Activated CD4-positive, alpha-beta T cell treated with anti-CD3 and anti-CD28 coated beads, Interleukin-2, Interleukin-6, amounts not matched to agents 100 ng/mL and 50 ng/mL, durations not matched to agents 16 hours and 8 hours (primary cell): ENCODE measurements at regions not wholly inside any gene's neighbourhood (a gene's known extent, or its start where the extent isn't known, plus 50 kb on each side); places are given as distances from the start of the nearest gene placed in this dataset.

ENCODE experiments used
- DNase-seq: peaks from one replicate; pipeline ENCODE4 v3.0.0-alpha.2; 2020

DNA sequence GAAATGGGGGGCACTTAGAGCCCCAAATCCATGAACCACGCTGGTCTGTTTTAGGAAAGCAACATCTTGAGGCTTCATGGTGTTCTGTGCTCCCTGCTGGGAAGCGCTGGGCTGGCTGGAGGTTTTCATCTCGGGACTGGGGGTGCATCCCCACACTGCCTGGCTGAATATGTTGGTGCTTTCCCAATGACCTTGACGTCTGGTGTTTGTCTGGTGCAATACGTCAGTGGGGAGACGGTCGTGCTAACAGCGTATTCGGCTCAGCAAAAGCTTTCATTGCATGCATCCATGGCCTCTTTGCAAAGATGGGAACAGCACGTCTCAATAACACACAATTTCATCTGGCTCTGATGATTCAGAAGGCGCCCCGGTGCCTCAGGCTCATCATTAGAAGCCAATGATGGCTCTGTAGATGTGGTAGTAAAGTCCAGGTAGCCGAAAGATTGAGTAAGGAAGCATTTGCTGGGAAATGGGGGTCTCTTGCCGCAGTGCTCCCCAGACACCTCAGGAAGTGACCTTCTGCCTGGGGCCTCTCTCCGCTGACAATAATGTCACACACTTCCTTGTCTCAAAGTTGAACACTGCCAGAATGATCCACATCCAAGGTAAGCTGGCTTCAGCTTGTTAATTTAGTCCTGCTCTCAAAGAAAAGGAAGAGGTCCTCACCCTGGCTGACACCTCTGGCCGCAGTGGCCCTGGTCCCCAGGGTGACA is 97.7 kb downstream of the ING1 start:
- no peak for DNase-seq

DNA sequence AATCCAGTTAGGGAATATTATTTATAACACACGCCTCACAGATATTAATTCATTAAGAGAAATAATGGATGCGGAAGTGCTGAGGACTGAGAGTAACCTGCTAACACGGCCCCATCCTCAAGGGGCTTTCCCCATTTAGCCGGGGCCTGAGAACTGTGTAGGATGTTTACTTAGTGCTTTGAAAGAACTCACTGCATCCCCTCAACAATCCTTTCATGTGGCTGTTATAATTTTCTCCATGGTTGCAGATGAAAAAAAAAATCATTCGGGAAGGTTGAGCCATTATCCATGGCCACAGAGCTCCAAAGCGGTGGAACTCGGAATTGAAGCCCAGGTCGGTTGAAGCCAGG is 98.2 kb downstream of the ING1 start:
- DNase-seq = no peak

DNA sequence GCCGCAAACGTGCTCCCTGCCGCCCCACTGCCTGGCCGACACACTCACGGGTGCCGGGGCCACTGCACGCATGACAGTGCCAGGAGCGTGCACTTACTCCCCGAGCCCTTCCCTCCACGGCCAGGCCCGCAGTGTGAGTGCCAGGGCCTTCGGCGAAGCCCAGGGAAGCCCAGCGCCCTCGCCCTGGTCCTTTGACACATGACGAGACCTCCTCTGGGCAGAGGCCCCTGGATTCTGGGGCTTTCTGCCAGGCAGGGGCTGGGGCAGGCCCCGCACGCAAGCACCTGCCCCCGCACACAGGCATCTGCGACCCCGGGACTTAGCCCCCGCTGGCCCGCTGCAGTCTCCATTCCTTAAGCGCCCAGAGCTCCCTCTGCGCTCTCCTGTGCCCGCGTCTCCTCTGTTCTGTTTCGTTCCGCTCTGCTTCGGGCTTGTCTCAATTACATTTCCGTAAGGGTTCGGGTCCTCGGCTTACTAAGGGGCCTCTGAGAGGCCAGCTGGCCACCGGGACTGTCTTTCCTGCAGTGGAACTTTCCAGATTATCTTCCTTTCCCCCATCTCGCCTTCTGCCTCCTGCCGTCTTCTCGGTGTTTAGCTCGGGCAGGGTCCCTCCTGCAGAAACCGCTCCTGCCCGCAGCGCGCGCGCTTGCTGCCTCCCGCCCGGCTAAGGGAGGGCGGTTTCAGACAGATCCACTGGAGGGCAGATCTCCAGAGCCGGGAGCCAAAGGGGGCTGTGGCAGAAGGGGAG is 98.8 kb downstream of the ING1 start:
- no peak for DNase-seq

DNA sequence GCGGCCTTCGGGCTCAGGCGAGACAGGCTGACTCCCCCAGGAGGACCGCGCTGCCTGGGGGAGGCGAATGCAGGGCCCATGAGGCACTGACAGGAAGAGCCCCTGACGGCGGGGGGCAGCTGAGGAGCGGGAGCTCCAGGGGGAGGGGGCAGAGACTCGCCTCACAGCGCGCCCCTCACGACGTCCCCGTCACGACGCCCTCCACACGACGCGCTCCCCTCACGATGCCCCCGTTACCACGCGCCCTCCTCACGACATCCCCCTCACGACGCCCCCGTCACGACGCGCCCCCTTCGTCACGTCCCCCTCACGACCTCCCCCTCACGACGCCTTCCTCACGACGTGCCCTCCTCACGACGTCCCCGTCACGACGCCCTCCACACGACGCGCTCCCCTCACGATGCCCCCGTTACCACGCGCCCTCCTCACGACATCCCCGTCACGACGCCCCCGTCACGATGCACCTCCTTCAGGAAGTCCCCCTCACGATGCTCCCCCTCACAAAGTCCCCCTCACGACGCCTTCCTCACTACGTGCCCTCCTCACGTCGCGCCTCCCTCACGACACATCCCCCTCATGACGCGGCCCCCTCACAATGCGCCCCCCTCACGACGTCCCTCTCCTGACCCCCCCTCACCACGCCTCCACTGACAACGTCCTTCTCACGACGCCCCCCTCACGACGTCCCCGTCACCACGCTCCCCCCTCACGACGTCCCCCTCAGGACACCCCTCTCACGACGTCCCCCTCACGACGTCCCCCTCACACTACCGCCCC is 99.6 kb downstream of the ING1 start:
- no peak for DNase-seq

DNA sequence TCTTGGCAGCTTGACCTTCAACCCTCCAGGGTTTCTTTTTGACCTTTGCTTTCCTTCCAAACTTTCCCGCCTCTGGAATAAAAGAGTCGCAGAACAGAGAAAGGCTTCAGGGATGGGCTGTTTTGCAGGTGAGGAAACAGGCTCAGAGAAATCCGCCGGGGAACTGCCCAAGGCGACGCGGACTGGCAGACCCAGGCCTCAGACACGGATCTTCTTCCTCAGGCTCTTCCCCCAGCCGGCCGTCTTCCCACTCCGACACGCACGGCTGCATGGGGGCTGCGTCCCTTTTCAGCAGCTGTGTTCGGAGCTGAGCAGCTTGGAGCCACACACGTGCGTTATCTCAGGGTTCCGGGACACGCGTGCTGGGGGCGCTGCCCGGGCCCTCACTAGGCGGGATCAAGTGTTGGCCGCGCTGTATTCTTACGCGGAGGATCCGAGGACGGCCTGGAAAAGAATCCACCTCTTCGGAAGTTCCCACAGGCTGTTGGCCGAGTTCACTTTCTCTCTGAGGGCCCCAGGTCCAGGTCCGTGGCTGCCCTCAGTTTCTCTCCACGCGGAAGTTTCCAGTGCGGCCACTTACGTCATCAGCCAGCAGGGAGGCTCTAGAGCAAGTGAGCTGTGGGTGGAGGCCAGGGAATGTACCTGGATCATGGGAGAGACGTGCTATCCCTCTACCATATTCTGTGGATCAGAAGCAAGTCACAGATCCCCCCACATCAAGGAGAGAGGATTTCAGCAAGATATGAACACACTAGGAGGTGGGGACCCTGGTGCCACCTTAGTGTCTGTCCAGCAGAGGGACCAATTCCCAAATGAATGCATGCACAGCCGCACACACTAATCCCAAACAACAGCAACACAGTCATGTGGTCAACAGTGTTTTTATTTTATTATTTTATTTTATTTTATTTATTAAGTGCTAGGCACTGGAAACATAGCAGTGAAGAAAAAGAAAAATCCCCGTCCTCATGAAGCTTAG is 100.4 kb downstream of the ING1 start:
- no peak for DNase-seq

GRCh38 chr13:110815471-110816204 is 99.2 kb downstream of the ANKRD10 start:
- no peak for DNase-seq

GRCh38 chr13:110816500-110816899 is 98.4 kb downstream of the ANKRD10 start:
- no peak for DNase-seq

DNA sequence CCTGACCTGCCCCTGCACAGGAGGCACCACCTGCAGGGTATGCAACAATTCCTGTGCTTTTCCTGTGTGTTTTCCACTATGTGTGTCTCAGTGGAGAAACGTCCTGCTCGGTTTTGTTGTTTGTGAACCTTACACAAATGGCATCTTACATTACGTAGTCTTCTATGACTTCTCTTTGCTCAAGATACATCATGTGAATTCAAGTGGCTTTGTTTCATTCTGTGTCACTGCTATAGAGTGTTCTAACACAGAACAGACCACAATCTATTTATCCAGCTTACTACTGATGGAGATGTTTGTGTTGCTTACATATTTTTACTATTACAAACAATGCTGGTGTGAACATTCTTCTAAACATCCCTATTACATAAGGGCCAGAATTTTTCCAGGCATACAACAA is 97.7 kb downstream of the ANKRD10 start:
- DNase-seq = no peak

DNA sequence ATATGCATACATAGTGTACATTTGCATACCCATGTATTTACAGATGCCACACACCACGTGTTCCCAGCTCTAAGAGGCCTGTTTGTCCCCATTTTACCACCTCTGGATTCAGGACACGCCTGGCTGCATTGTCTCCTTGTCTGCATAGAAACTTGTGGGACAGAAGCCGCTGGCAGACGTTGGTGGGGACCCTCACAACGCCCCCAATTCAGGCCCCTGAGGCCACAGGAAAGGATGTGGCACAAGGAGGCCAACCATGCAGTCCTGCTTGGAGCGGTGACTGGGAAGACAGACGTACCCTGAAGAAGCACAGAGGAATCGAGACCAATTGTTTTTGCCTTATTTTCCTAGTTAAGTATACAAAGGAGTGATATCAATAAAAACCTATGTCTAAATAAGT is 96.1 kb downstream of the ANKRD10 start:
- DNase-seq = no peak

DNA sequence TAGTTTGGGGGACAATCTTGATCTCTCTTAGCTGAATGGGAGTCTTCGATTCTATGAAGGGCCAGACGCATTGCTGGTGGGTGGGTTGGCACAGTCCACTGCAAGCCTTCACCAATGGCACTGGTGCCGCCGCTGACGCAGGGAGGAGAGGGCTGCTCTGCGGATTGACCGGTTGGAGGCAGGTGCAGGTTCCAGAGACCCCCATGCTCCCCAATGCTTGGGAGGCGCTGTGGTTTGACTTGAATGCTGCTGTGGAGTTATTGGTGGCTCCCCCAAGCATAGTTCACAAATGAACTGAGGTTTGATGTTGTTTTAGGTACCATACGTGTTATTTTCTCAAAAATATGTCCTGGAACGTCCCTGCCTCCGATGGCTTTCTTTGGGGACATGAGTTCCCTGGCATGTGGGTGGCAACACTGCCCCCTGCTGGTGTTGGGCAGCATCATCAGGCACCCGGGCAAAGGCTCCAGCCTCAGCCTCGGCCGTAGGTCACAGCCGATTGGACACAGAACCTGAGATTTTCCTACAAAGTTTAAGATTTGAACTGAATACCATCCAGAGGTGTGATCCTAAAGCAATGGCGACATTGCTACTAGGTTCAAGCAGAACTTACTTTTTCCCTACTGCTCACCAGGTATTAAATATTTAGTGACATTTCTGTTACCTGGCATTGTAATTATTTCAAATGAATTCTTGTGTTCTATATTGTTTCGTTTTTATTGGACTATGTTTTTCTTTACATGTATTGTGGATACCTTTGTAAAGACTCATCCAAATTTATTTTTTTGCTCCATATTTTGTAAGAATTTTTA is 95.5 kb downstream of the ANKRD10 start:
- peak; percentile 87 for DNase-seq

DNA sequence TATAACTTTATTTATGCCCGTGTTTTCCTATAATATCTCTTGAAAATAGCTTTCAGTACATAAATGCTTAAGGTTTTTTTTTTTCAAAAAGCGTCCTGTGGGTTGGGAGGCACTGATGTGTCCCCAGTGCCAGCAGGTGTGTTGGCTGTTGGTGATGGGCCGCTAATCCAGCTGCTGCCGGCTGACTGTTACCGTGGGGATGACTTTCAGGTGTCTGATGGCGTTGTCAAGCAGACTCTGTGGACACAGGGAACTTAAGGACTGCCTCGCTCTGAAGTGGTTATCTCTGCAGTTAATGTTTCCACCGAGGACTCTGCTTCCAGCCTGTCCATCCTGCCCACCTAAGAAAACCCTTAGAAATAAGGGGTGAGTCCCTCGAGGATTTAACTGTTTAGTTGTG is 94.5 kb downstream of the ANKRD10 start:
- no peak for DNase-seq

DNA sequence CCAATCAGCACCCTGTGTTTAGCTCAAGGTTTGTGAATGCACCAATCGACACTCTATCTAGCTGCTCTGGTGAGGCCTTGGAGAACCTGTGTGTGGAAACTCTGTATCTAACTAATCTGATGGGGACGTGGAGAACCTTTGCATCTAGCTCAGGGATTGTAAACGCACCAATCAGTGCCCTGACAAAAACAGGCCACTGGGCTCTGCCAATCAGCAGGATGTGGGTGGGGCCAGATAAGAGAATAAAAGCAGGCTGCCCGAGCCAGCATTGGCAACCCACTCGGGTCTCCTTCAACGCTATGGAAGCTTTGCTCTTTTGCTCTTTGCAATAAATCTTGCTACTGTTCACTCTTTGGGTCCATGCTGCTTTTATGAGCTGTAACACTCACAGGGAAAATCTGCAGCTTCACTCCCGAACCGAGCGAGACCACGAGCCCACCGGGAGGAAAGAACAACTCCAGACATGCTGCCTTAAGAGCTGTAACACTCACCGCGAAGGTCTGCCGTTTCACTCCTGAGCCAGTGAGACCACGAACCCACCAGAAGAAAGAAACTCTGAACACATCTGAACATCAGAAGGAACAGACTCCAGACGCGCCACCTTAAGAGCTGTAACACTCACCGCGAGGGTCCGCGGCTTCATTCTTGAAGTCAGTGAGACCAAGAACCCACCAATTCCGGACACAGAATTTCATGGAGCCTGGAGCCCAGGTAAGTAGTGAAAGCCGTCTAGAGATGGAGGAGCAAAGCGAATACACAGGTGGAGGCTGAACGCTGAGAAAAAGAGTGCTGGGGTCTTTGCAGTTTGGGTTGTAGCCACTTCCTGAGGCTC is 92.8 kb downstream of the ANKRD10 start:
- peak; percentile 19 for DNase-seq

DNA sequence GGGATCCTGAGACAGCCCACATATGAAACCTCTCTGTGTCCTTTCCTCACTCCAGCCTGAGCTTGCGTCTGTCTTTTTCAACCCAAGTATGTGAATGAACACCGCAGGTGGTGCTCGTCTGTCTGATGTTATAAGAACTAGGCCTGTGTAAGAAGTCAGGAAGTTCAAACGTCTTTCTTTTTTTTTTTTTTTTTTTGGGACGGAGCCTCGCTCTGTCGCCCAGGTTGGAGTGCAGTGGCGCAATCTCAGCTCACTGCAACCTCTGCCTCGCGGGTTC is 92.3 kb downstream of the ANKRD10 start:
- DNase-seq = no peak

DNA sequence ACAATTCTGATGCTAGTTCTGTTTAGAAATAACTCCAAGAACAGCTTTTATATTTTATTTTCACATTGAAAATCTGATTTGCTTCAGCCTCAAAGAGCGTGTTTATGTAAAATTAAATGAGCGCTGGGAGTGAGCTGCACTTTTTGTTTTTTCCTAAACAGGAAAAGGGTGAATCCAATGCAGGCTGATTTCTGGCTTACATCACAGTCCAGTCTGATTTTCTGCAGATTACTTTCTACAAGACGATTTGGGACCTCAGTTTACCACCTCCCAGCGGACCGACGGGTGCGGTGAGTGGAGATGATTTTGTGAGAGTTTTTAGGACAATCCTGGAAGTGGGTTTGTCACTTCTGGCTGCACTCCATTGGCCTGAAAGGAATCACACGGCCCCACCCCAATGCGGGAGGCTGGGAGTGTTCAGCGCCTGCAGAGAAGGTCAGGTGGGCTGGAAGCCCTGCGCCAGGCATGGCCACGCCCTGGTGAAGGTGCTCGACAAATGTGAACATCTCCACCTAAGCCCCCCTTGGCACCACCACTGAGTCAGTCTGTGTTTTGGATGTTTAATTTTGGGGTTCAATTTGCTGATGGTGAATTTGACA is 90.1 kb downstream of the ANKRD10 start:
- no peak for DNase-seq

DNA sequence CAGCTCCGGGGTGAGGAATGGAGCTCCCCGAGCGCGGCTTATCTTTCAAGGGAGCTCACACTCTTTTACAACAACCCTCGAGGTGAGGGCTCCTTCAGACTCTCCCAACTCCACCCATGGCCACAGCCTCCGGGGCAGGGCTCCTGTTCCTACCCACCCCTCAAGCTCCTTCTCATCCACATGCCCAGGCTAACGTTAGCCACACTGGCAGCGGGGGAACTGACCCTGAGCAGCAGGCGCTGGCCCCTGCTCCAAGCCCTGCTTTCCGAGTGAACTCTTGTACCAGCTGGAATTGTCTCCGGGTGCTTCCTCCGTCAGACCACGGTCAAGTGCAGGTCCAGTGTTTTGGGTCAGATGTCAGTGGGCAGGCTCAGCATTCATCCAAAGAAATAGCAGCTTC is 89.4 kb downstream of the ANKRD10 start:
- no peak for DNase-seq

DNA sequence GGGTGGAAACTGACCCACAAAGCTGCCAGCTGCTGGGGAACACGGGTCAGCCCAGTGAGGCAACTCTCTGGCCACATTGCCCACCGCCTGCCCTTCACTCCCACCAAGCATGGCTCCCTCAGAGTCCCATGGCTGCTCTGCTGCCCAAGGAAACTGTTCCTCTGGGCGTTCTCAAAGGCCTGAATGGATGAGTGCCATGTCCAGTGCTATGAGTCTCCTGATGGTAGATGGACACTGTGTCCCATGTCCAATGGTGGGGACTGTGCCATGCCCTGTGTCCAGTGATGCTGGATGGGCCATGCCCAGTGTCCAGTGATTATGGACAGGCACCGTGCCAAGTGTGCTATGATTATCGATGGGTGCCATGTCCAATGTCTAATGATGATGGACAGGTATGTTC is 88.8 kb downstream of the ANKRD10 start:
- DNase-seq = no peak

GRCh38 chr13:110826861-110827672 is 87.8 kb downstream of the ANKRD10 start:
- DNase-seq = no peak
